Omental fat pad (tissue), 3 donors: ENCODE measurements at regions not wholly inside any gene's neighbourhood (a gene's known extent, or its start where the extent isn't known, plus 50 kb on each side); places are given as distances from the start of the nearest gene placed in this dataset.

Source experiments
- ATAC-seq: fragments of 150-250 bp; one replicate; pipeline ENCODE4 v1.9.1; 2016; ENCODE audit warnings: mild to moderate bottlenecking, moderate library complexity; ENCODE audit not compliant: low FRiP score
- DNase-seq: peaks from one replicate; pipeline ENCODE4 v3.0.0-alpha.2; 2019; ENCODE audit warnings: low spot score
- TF ChIP-seq, protein P1 (sequence below), 3 donors: fragments of 450-650 bp; IDR thresholded peaks; one replicate each; pipeline ENCODE4 v1.5.1; 2016 to 2017; ENCODE audit warnings: antibody characterized with exemption in 3 of 3, mild to moderate bottlenecking in 3 of 3, moderate library complexity in 2 of 3

DNA sequence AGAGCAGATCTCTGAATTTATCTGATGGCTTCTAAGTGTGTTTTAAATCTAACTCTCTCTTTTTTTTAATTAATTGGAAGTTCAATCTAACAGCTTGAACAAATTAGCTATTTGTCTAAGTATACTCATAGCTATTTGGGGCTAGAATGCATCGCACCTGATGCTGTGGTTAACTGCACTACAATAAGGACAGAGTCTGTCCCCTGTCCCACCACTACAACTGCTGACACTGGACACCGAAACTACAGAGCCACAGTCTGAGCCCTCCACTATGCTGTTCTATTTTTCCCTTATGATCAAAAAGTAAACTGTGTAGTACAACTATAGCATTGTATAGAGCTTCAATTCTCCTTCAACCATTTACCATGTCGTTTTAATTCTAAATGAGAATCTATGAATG, 89.4 kb upstream of the AHR start:
- DNase-seq, result no peak
- ATAC-seq, result no peak
- TF ChIP-seq, protein P1, sequence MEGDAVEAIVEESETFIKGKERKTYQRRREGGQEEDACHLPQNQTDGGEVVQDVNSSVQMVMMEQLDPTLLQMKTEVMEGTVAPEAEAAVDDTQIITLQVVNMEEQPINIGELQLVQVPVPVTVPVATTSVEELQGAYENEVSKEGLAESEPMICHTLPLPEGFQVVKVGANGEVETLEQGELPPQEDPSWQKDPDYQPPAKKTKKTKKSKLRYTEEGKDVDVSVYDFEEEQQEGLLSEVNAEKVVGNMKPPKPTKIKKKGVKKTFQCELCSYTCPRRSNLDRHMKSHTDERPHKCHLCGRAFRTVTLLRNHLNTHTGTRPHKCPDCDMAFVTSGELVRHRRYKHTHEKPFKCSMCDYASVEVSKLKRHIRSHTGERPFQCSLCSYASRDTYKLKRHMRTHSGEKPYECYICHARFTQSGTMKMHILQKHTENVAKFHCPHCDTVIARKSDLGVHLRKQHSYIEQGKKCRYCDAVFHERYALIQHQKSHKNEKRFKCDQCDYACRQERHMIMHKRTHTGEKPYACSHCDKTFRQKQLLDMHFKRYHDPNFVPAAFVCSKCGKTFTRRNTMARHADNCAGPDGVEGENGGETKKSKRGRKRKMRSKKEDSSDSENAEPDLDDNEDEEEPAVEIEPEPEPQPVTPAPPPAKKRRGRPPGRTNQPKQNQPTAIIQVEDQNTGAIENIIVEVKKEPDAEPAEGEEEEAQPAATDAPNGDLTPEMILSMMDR (IDR thresholded peaks at IDR 0.05), result no peak

DNA sequence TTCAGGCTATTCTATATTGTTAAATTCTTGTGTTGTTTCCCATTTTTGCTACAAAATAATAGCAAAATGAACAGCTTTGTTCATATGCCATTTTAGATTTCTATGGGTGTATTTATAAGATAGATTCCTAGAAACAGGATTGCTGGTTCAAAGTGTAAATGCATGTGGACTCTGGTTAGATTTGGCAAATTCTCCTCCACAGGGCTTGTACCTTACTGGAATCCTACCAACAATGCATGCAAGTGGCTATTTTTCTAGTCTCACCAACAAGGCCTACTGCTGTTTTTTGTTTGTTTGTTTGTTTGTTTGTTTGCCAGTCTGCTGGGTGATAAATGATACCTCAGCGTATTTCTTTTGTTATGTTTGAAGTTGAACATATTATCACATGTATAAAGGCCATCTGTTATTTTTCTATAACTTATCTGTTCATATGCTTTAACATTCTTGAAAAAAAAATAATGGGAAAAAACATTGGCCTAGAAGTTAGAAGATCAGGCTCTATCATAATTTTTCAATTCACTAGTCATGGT, 87.1 kb upstream of the AHR start:
- no peak for DNase-seq
- ATAC-seq, result no peak
- TF ChIP-seq, protein P1 (IDR thresholded peaks at IDR 0.05), result no peak

GRCh38 chr7:17212188-17212587, 86.3 kb upstream of the AHR start:
- DNase-seq, result no peak
- no peak for ATAC-seq
- TF ChIP-seq, protein P1 (IDR thresholded peaks at IDR 0.05), result no peak

DNA sequence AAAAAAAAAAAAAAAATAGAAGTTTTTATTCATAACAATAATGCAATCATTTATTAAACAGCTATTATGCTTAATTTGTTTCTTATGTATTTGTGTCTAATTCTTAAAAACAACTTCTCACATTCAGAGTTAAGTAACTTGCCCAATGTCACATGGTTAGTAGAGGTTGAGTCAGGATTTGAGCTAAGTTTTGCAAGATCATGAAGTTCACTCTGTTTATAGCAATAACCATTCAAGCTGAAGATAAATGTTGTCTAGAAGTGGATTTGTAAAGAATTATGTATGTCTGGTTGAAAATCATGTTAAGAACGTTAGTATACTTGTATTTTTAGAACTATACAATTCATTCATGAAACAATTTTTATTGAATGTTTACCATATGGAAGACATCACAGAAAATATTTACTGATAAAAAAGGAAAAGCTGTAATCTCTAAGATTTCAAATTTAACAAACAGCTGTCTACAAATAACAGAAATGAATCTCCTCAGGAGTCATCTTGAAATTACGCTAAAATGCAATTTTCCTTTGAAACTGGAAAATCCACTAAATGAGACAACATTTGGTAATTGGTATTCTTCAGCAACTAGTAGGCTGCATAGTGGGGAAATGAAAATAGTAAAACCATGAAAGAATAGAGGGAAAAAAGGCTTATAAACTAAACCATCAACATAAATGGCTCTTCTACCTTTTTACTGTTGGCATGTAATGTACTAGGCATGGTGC, 70.5 kb upstream of the AHR start:
- DNase-seq, result no peak
- no peak for ATAC-seq
- TF ChIP-seq, protein P1 (IDR thresholded peaks at IDR 0.05), result no peak

DNA sequence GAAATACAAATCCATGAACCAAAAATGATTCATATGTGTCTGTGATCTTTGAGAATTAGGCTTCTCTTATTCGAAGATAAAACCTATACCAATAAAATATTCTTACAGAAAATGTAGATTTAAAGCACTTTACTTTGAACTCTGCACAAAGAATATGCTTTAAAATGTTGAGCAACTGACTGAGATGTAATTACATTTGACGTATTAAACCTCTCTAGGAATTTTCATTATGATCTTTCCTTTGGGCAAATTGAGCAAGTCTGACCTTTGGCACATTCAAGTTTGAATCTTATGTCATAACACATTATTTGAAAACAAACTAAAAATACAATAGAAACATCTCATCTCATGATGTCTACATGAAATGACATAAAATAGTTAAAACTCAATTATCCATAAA, 69.2 kb upstream of the AHR start:
- DNase-seq, result no peak
- no peak for ATAC-seq
- TF ChIP-seq, protein P1 (IDR thresholded peaks at IDR 0.05), result no peak

DNA sequence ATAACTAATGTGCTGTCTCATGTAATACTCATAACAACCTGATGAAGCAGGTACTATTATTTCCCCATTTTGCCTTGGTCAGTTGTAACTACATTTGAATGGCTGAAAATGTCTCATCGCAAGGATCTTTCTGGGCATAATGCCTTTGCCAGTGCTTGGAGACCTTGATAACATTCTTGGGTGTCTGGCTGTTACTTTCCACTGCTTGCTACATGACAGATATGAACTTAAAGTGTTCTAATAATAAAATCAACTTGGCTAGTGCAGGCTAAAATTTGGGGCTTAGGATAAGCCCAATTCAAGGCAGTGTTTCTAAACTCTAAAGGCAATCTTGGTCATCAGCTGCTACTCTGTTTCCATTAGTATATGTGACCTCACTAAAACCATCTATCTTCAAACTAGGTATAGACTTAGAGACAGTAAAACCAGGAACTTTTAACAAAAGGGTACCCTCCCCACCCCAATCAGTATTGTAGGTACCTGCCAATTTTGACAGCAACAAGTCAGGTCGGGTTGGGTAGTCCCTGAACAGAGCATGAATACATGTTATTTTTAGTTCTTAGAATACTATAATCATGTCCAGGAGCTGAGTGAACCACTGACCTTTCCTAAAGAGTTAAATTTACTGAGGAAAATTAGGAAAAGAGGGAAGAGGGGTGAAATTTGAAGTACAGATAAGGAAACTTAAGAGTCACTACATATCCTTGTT, 68.2 kb upstream of the AHR start:
- DNase-seq (no peak), ATAC-seq (no peak)
- TF ChIP-seq, protein P1 (IDR thresholded peaks at IDR 0.05), result no peak
